ENCODE measurements at regions not wholly inside any gene's neighbourhood (a gene's known extent, or its start where the extent isn't known, plus 50 kb on each side); places are given as distances from the start of the nearest gene placed in this dataset.

DNA sequence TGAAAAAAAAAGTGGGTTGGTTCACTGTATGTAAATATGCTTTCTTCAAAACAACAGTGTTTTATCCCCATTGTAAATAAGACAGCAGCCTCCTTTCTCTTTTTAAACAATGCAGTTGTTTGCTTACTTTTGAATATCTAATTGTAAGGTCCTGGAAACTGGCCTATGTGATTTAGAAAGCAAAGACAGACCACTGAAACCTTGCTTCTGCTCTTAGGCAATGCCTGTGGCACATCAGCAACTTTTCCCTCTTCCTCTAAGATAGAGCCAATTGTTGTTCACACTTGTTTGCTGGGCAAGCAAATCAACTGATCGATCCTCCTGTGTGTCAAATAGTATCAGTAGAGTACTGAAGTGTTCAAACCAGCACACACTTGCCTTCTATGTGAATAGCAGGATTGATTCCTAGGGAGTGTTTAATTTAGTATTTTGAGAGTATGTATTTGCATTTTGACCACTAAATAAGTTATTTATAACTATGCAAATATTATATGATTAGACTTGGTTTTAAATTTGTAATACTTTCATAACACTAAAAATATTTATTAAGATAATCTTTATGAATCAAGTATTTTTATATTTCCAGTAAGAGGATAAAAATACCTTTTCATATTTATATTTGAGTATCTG is 55.4 kb upstream of the GRPR start:
- DNase-seq (ENCODE audit: low read depth, low spot score), result no peak
- CTCF ChIA-PET, result no interaction called here
- Histone ChIP-seq H3K27me3 (ENCODE audit: control insufficient read depth in 2 of 2, insufficient read depth in 2 of 2, low read length in 2 of 2) (no peaks in the 10 kb centered on the region), H3K27ac (ENCODE audit: insufficient read depth, low read depth, low read length) (no peak overlapping the region), H4K20me1 (replicated peaks; ENCODE audit: control insufficient read depth, extremely low read depth, insufficient read depth, low read length) (no peaks in the 10 kb centered on the region), H3K36me3 (ENCODE audit: control insufficient read depth in 2 of 2, extremely low read depth in 1 of 2, insufficient read depth in 2 of 2, low read length in 2 of 2) (no peaks in the 10 kb centered on the region), H3K9me3 (replicated peaks; ENCODE audit: control insufficient read depth, insufficient read depth, low read length) (no peaks in the 10 kb centered on the region), H2AFZ (ENCODE audit: low read depth, low read length) (no peak overlapping the region), H3K4me2 (ENCODE audit: insufficient read depth, low read length) (no peak overlapping the region), H3K79me2 (ENCODE audit: control insufficient read depth, insufficient read depth, low read length) (no peaks in the 10 kb centered on the region), H3K9me1 (replicated peaks; ENCODE audit: control insufficient read depth, extremely low read depth, insufficient read depth, low read length) (no peaks in the 10 kb centered on the region), H3K4me3 (replicated peaks in 1 of 3; ENCODE audit: insufficient read depth in 1 of 3, low read depth in 1 of 3, low read length in 3 of 3) (no peak overlapping the region), H3K9ac (replicated peaks; ENCODE audit: extremely low read depth, insufficient read depth, low read length) (no peak overlapping the region), H3K4me1 (ENCODE audit: control insufficient read depth, extremely low read depth, insufficient read depth, low read length) (no peaks in the 10 kb centered on the region)
- dilution Hi-C loops (cut with MboI; ENCODE audit: extremely low pct_ligation_motif_present, low sequenced_read_pairs), result no loop called here
- FAIRE-seq, result no peak
- no peak for TF ChIP-seq MYC (IDR thresholded peaks at IDR 0.05; ENCODE audit: low read depth, low read length)
- TF ChIP-seq GATA2 (IDR thresholded peaks at IDR 0.05; ENCODE audit: insufficient read depth, insufficient read length, low read depth, low read length), result no peak
- no peak for TF ChIP-seq EZH2 (IDR thresholded peaks at IDR 0.05; ENCODE audit: borderline replicate concordance, low read depth, low read length, severe bottlenecking)
- TF ChIP-seq JUN (IDR thresholded peaks at IDR 0.05; ENCODE audit: borderline replicate concordance, insufficient read depth, insufficient read length, low read depth), result no peak
- no peak for TF ChIP-seq POLR2AphosphoS5 (IDR thresholded peaks at IDR 0.05; ENCODE audit: insufficient read depth, low read depth, low read length)
- TF ChIP-seq, protein P1, sequence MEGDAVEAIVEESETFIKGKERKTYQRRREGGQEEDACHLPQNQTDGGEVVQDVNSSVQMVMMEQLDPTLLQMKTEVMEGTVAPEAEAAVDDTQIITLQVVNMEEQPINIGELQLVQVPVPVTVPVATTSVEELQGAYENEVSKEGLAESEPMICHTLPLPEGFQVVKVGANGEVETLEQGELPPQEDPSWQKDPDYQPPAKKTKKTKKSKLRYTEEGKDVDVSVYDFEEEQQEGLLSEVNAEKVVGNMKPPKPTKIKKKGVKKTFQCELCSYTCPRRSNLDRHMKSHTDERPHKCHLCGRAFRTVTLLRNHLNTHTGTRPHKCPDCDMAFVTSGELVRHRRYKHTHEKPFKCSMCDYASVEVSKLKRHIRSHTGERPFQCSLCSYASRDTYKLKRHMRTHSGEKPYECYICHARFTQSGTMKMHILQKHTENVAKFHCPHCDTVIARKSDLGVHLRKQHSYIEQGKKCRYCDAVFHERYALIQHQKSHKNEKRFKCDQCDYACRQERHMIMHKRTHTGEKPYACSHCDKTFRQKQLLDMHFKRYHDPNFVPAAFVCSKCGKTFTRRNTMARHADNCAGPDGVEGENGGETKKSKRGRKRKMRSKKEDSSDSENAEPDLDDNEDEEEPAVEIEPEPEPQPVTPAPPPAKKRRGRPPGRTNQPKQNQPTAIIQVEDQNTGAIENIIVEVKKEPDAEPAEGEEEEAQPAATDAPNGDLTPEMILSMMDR (IDR thresholded peaks at IDR 0.05; ENCODE audit: extremely low read depth in 1 of 2, insufficient read depth in 1 of 2, low read depth in 1 of 2, low read length in 2 of 2), result no peak
- TF ChIP-seq, protein P2, sequence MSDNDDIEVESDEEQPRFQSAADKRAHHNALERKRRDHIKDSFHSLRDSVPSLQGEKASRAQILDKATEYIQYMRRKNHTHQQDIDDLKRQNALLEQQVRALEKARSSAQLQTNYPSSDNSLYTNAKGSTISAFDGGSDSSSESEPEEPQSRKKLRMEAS (IDR thresholded peaks at IDR 0.05; ENCODE audit: insufficient read depth, insufficient read length), result no peak
- TF ChIP-seq FOS (IDR thresholded peaks at IDR 0.05; ENCODE audit: borderline replicate concordance, insufficient read depth, low read length), result no peak
- no peak for TF ChIP-seq POLR2A (IDR thresholded peaks at IDR 0.05; ENCODE audit: low read depth, low read length)
- intact Hi-C loops (cut with micrococcal nuclease), result no loop called here
- BruUV-seq (replicated peaks), result no TSS peak
- POLR2A ChIA-PET, result no interaction called here
